ENCODE measurements at regions not wholly inside any gene's neighbourhood (a gene's known extent, or its start where the extent isn't known, plus 50 kb on each side); places are given as distances from the start of the nearest gene placed in this dataset.

GRCh38 chr22:48737461-48738203 lies 1090.0 kb downstream of the BRD1 start:
- TF ChIP-seq ZNF256 (CRISPR knock-in tag; conservative IDR thresholded peaks at IDR 0.05) (no peak), MXI1 (IDR thresholded peaks at IDR 0.05; ENCODE audit: borderline replicate concordance, low read depth, low read length) (no peak), POLR2A (IDR thresholded peaks at IDR 0.05; ENCODE audit: insufficient read depth in 1 of 2, low read depth in 2 of 2, low read length in 2 of 2) (no peak), ZNF605 (CRISPR knock-in tag; IDR thresholded peaks at IDR 0.05) (no peak), CTCF (CRISPR knock-in tag; IDR thresholded peaks at IDR 0.05) (no peak), CHD2 (IDR thresholded peaks at IDR 0.05; ENCODE audit: low read depth, low read length) (no peak)

Data from HepG2 (cell line).